K562 (cell line): ENCODE measurements at regions not wholly inside any gene's neighbourhood (a gene's known extent, or its start where the extent isn't known, plus 50 kb on each side); places are given as distances from the start of the nearest gene placed in this dataset.
A peak's percentile ranks its signal among the peaks of the same experiment; 100 is the strongest.

Experiments used
- ATF2 ChIP-seq: sonication (generic); formaldehyde crosslinking; IDR thresholded peaks from 2 replicates; pipeline ENCODE4 v1.8.1; 2022; ENCODE audit warnings: missing genetic modification reagents
- CEBPB ChIP-seq: fragments of 450-650 bp; IDR thresholded peaks from 2 replicates; pipeline ENCODE4 v1.6.1; 2016; ENCODE audit warnings: missing genetic modification characterization, missing compliant biosample characterization
- CHD1 ChIP-seq: fragments of 200-600 bp; sonication (generic); IDR thresholded peaks from one replicate; pipeline ENCODE4 v1.6.1; 2012; ENCODE audit warnings: mild to moderate bottlenecking, moderate library complexity, low read length, inconsistent platforms
- CTCF ChIP-seq, 3 experiments: IDR thresholded peaks in 2 of 3; conservative IDR thresholded peaks in 1 of 3; 2 replicates each; pipeline ENCODE4 v1.5.1; 2011 to 2012; ENCODE audit warnings: low read length in 3 of 3, mild to moderate bottlenecking in 3 of 3, control low read depth in 2 of 3, improper control_type of control experiment in 1 of 3, inconsistent platforms in 1 of 3, low read depth in 1 of 3, mixed read lengths in 1 of 3, moderate library complexity in 1 of 3; ENCODE audit not compliant: insufficient read depth in 2 of 3
- KDM4B ChIP-seq, 2 experiments: fragments of 450-650 bp in 1 of 2; sonication (generic) in 1 of 2; IDR thresholded peaks; 2 replicates each; pipeline ENCODE4 v1.6.1; 2016 to 2017; ENCODE audit warnings: borderline replicate concordance in 2 of 2, antibody characterized with exemption in 1 of 2, low read depth in 1 of 2, mild to moderate bottlenecking in 1 of 2
- MYC ChIP-seq, 2 experiments: fragments of 250-450 bp in 1 of 2; sonication (Bioruptor Pico) in 1 of 2; IDR thresholded peaks; 2 replicates each; pipeline versions ENCODE4 v1.5.1 to v1.6.1; 2012 to 2021; ENCODE audit warnings: low read depth in 2 of 2, borderline replicate concordance in 1 of 2, improper control_type of control experiment in 1 of 2, low read length in 1 of 2, mild to moderate bottlenecking in 1 of 2, moderate library complexity in 1 of 2
- ZC3H8 ChIP-seq: fragments of 450-650 bp; IDR thresholded peaks from 2 replicates; pipeline ENCODE4 v1.6.1; 2017
- ZNF175 ChIP-seq: fragments of 200-800 bp; sonication (Bioruptor generic); IDR thresholded peaks from 2 replicates; pipeline ENCODE4 v1.6.1; 2016; ENCODE audit warnings: low read depth, mild to moderate bottlenecking, missing genetic modification characterization, missing compliant biosample characterization
- ZNF24 ChIP-seq: fragments of 450-650 bp; IDR thresholded peaks from 2 replicates; pipeline ENCODE4 v1.6.1; 2016
- ZNF785 ChIP-seq: fragments of 250-450 bp; sonication (Bioruptor Pico); IDR thresholded peaks from 2 replicates; pipeline ENCODE4 v1.4.0; 2020; ENCODE audit warnings: mild to moderate bottlenecking
- ZNF79 ChIP-seq: fragments of 250-450 bp; sonication (Bioruptor Pico); IDR thresholded peaks from 2 replicates; pipeline ENCODE4 v1.4.0; 2020; ENCODE audit warnings: low read depth, mild to moderate bottlenecking, moderate library complexity
- TF ChIP-seq, protein P1 (sequence below), 2 experiments: fragments of 250-450 bp in 1 of 2; fragments of 450-650 bp in 1 of 2; sonication (Bioruptor Pico) in 1 of 2; IDR thresholded peaks; 2 replicates each; pipeline versions ENCODE4 v1.6.1 to v1.8.0; 2016 to 2021; ENCODE audit warnings: mild to moderate bottlenecking in 2 of 2, moderate library complexity in 2 of 2, missing compliant biosample characterization in 1 of 2, missing genetic modification characterization in 1 of 2
- TF ChIP-seq, protein P2 (sequence below): sonication (generic); formaldehyde crosslinking; IDR thresholded peaks from 2 replicates; pipeline ENCODE4 v1.8.0; 2023; ENCODE audit warnings: mild to moderate bottlenecking, missing genetic modification reagents

- no peak for TF ChIP-seq ZNF785 (CRISPR knock-in tag)
- TF ChIP-seq CTCF (IDR thresholded peaks at IDR 0.05 in 2 of 3, conservative IDR thresholded peaks at IDR 0.05 in 1 of 3; ENCODE audit: insufficient read depth in 2 of 3, low read depth in 1 of 3, low read length in 3 of 3) = peak; percentile 77 to 94 (median 81)
- TF ChIP-seq, protein P1, sequence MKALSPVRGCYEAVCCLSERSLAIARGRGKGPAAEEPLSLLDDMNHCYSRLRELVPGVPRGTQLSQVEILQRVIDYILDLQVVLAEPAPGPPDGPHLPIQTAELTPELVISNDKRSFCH (CRISPR knock-in tag; IDR thresholded peaks at IDR 0.05) = no peak
- TF ChIP-seq, protein P1 (tag; IDR thresholded peaks at IDR 0.05) = no peak
- TF ChIP-seq ZC3H8 = no peak
- TF ChIP-seq KDM4B (IDR thresholded peaks at IDR 0.05; ENCODE audit: borderline replicate concordance in 2 of 2, low read depth in 1 of 2) = no peak
- no peak for TF ChIP-seq ZNF175 (CRISPR knock-in tag)
- TF ChIP-seq CHD1 = no peak
- no peak for TF ChIP-seq CEBPB (tag)
- TF ChIP-seq MYC (IDR thresholded peaks at IDR 0.05; ENCODE audit: low read depth, low read length) = no peak
- no peak for TF ChIP-seq MYC (CRISPR knock-in tag; IDR thresholded peaks at IDR 0.05; ENCODE audit: borderline replicate concordance, low read depth)
- TF ChIP-seq ATF2 (CRISPR knock-in tag) = no peak
- TF ChIP-seq ZNF79 (CRISPR knock-in tag) = no peak
- TF ChIP-seq, protein P2, sequence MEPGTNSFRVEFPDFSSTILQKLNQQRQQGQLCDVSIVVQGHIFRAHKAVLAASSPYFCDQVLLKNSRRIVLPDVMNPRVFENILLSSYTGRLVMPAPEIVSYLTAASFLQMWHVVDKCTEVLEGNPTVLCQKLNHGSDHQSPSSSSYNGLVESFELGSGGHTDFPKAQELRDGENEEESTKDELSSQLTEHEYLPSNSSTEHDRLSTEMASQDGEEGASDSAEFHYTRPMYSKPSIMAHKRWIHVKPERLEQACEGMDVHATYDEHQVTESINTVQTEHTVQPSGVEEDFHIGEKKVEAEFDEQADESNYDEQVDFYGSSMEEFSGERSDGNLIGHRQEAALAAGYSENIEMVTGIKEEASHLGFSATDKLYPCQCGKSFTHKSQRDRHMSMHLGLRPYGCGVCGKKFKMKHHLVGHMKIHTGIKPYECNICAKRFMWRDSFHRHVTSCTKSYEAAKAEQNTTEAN (CRISPR knock-in tag) = no peak
- no peak for TF ChIP-seq ZNF24
Measured at GRCh38 chr5:6837519-6838110, 124.4 kb downstream of the TENT4A start.
